ACC112 (cell line): ENCODE measurements at regions not wholly inside any gene's neighbourhood (a gene's known extent, or its start where the extent isn't known, plus 50 kb on each side); places are given as distances from the start of the nearest gene placed in this dataset.

Experiments used
- H2AFZ ChIP-seq: fragments of 200-600 bp; sonication (generic); one replicate; pipeline ENCODE4 v1.6.0; 2017; ENCODE audit warnings: antibody characterized with exemption, low read length; ENCODE audit not compliant: unreplicated experiment
- H3K27ac ChIP-seq: fragments of 200-600 bp; sonication (generic); 2 replicates; pipeline ENCODE4 v1.5.1; 2014; ENCODE audit warnings: low read depth, mild to moderate bottlenecking, antibody characterized with exemption, low read length, moderate library complexity
- H3K27me3 ChIP-seq: fragments of 200-600 bp; sonication (generic); 2 replicates; pipeline ENCODE4 v1.6.1; 2014; ENCODE audit warnings: mild to moderate bottlenecking, antibody characterized with exemption, low read length, moderate library complexity, mixed read lengths; ENCODE audit not compliant: insufficient read depth
- H3K36me3 ChIP-seq: fragments of 200-600 bp; sonication (generic); 2 replicates; pipeline ENCODE4 v1.6.1; 2016; ENCODE audit warnings: mild to moderate bottlenecking, antibody characterized with exemption, low read length, moderate library complexity, mixed read lengths; ENCODE audit not compliant: insufficient read depth
- H3K4me1 ChIP-seq: fragments of 200-600 bp; sonication (generic); one replicate; pipeline ENCODE4 v1.6.1; 2016; ENCODE audit warnings: low read length, mixed read lengths; ENCODE audit not compliant: insufficient read depth, unreplicated experiment, control insufficient read depth
- H3K4me3 ChIP-seq: fragments of 200-600 bp; sonication (generic); 2 replicates; pipeline ENCODE4 v1.5.1; 2014; ENCODE audit warnings: mild to moderate bottlenecking, low read depth, low read length
- H3K79me2 ChIP-seq: fragments of 200-600 bp; sonication (generic); one replicate; pipeline ENCODE4 v1.6.0; 2016; ENCODE audit warnings: low read length; ENCODE audit not compliant: control insufficient read depth, unreplicated experiment, insufficient read depth

DNA sequence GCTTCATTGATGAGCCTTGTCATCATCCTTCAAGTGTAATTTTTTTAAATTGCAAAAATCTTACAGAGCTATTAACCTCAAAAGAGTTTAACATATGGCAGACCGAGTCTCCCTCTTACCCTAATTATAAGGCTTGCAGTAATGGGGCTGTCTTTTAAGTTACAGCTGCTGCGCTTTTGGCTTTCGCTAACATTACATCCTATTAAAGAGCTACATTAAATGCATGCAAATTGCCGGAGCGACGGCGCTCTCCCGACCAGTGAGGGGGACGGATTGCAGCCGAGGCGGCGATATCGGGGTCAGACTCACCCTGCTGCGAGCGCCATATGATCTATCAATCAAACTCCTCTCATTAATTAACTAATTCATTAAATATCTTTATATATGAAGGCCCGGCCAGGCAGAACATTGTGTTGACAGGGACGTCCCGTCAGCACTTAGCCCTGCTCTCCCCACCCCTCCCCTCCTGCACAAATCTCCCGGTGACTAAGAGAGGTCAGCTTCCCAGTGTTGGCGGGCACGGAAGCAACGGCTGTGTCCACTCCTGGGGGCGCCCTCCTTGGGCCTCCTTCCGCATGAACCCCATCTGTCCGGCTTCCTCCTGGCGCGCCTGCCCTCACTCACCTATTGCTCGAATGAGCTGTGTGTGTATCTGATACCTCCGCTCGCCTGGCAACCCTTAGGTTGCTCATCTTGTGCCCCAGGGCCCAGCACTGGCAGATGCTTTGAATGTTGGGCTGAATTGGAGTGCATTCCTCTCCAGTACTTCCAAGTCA lies 156.0 kb upstream of the CADM1 start:
- Histone ChIP-seq H3K27me3 (no peaks in the 10 kb centered on the region), H3K4me1 (no peaks in the 10 kb centered on the region), H3K4me3 (no peak overlapping the region), H3K36me3 (no peaks in the 10 kb centered on the region), H2AFZ (no peak overlapping the region), H3K79me2 (no peaks in the 10 kb centered on the region), H3K27ac (no peak overlapping the region)

DNA sequence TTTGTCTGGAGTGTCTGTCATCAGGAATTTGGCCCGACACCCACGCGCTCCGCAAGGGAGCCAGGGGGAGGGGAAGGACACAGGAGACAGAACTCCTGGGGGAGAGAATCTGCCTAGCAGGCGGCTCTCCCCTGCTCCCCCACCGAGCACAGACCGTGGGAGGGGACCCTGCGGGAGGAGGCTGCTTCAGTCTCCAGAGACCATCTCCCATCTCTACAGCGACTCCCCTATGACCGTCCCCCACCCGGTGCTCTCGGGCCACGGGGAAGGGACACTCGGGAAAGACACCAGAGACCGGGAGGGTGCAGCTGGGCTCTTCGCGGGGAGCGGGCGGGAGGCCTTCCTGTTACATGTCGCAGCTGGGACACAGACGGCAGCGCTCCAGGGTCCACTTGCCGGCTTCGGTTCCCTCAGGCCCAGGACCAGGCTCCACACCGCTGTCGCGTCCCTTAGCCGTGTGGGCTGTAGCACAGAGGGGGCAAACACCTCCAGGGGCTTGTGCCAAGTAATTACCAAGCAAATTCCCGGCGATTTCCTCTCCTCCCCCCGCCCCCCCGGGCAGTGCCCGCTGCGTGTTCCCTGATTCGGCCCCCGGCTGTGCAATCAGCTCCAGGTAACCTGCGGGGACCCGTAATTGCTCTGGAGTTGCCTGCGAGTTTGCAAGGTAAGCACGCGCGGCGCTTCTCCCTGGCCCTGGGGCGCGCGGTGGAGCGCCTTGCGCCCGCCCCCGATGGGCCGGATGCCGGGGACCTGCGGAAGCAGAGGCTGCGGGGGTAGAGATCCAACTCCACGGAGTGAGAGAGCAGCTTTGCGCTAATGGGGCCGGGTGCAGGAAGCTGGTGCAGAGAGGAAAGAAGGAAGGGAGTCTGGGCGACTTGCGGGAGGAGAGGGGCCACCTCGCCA lies 155.1 kb upstream of the CADM1 start:
- Histone ChIP-seq H3K36me3 (no peaks in the 10 kb centered on the region), H3K27me3 (no peaks in the 10 kb centered on the region), H3K4me1 (no peaks in the 10 kb centered on the region), H2AFZ (no peak overlapping the region), H3K79me2 (no peaks in the 10 kb centered on the region), H3K27ac (no peak overlapping the region), H3K4me3 (no peak overlapping the region)

DNA sequence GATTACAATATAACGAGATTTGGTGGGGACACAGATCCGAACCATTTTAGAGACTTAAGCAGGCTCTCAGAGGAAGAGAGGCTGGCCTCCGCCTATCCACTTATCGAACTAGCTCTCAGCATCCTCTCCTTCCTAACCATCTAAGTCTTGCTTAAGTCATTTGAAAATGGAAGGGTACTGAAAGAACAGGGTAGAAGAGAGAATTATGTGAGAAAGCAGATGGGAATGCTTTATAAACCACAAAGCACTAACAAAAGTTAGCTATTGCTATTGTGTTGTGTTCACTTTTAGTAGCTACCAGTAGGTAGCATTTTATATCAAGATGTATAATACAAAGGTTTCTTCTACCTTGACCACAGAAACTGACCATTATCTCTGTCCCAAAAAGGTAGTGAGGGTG lies 153.4 kb upstream of the CADM1 start:
- Histone ChIP-seq H3K27me3 (no peaks in the 10 kb centered on the region), H3K4me1 (no peaks in the 10 kb centered on the region), H3K27ac (no peak overlapping the region), H2AFZ (no peak overlapping the region), H3K36me3 (no peaks in the 10 kb centered on the region), H3K79me2 (no peaks in the 10 kb centered on the region), H3K4me3 (no peak overlapping the region)

DNA sequence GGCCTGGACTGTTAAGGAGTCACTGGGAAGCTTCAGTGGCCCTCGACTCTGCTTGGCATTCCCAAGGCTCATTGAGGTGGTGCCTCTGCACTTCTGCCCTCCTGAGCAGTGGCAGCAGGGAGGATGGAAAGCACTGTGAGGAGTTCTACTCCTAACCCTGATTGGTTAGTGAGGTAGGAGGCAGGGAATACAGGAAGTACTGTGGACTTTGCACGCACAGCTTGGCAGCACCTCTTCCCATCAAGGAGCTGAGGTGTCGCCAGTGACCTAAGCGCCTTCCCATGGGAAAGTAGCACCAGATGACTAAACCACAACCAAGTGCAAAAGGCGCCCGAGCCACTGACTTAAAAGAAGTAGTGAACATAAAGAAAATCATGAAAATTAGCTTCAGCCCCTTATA lies 152.5 kb upstream of the CADM1 start:
- H3K27me3 ChIP-seq = no peaks in the 10 kb centered on the region
- H2AFZ ChIP-seq = no peak overlapping the region
- no peaks in the 10 kb centered on the region for H3K4me1 ChIP-seq
- H3K36me3 ChIP-seq = no peaks in the 10 kb centered on the region
- H3K4me3 ChIP-seq = no peak overlapping the region
- no peaks in the 10 kb centered on the region for H3K79me2 ChIP-seq
- H3K27ac ChIP-seq = no peak overlapping the region

DNA sequence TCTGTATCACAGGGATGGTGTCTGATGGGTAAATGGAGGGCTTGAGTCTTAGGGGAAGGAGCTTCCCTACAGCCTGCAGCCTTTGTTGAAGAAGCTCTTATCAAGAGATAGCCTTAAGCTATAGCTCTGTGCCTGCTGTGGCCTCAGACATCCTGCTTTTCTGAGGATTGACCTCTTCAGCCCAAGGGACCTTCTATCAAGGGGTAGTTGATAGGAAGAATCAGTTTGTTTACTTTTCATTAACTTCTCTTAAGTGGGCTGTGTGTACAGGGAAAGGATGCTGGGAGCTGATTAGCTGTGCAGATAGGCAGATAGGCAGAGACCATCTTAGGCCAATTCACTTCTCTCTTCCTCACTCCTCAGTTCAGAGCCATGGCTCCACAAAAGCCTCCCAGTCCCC lies 151.8 kb upstream of the CADM1 start:
- no peak overlapping the region for H3K4me3 ChIP-seq
- no peak overlapping the region for H3K27ac ChIP-seq
- H3K4me1 ChIP-seq = no peaks in the 10 kb centered on the region
- no peaks in the 10 kb centered on the region for H3K79me2 ChIP-seq
- no peaks in the 10 kb centered on the region for H3K27me3 ChIP-seq
- no peak overlapping the region for H2AFZ ChIP-seq
- no peaks in the 10 kb centered on the region for H3K36me3 ChIP-seq

DNA sequence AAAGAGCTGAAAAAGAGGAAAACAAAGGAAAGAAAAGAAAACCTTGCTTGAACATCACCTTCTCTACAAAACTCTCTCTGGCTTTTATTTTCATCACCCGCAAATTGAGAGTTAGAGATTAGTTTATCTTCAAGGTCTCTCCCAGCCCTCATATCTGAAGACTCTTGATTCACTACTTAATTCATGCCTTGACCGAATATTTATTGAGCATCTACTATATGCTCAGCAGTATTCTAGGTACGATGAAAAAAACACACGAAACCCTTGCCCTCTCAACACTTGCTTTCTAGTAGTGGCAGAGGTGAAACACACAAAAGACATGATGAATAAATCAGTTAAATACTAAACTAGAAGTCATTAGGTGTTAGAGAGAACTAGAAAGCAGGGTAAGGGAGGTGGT lies 150.6 kb upstream of the CADM1 start:
- Histone ChIP-seq H3K79me2 (no peaks in the 10 kb centered on the region), H3K36me3 (no peaks in the 10 kb centered on the region), H2AFZ (no peak overlapping the region), H3K4me1 (no peaks in the 10 kb centered on the region), H3K27ac (no peak overlapping the region), H3K4me3 (no peak overlapping the region), H3K27me3 (no peaks in the 10 kb centered on the region)

DNA sequence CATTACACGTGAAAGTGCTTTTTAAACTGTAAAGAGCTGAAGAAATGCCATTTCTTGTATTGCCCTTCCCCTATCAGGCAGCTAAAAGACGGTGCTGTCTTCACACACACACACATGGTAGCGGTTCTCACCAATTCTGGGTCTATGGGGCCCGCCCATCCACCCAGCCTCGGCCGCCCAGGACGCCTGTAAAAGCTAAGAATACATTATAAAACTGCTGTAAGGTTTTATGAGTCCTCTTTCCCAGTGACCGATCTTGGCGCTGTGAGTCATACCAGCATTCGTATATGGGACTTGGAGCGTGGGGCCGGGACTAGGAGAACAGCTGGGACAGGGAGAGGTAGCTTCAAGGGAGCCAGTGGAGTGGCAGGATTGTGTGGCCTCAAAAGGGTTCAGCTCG lies 149.7 kb upstream of the CADM1 start:
- Histone ChIP-seq H3K4me3 (no peak overlapping the region), H3K27me3 (no peaks in the 10 kb centered on the region), H3K4me1 (no peaks in the 10 kb centered on the region), H2AFZ (no peak overlapping the region), H3K27ac (no peak overlapping the region), H3K36me3 (no peaks in the 10 kb centered on the region), H3K79me2 (no peaks in the 10 kb centered on the region)

DNA sequence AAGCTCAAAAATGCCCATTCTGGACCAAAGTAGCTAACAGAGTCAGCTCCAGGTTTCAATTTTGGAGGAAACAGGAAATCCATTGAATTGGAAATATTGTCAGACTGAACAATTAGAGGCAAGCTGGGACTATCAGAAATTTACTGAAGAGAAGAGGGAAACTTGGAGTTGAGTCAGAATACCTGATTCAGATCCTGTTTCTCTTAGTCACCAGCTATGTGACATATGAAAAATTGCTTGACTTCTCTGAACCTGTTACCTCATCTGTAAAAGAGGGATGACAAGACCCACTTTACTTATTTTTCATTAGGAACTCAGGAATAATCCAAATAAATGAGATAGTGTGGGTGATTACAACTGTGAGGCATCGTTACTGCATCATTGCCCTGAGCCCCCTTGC lies 148.9 kb upstream of the CADM1 start:
- Histone ChIP-seq H3K79me2 (no peaks in the 10 kb centered on the region), H3K27me3 (no peaks in the 10 kb centered on the region), H3K4me1 (no peaks in the 10 kb centered on the region), H3K27ac (no peak overlapping the region), H3K36me3 (no peaks in the 10 kb centered on the region), H3K4me3 (no peak overlapping the region), H2AFZ (no peak overlapping the region)

DNA sequence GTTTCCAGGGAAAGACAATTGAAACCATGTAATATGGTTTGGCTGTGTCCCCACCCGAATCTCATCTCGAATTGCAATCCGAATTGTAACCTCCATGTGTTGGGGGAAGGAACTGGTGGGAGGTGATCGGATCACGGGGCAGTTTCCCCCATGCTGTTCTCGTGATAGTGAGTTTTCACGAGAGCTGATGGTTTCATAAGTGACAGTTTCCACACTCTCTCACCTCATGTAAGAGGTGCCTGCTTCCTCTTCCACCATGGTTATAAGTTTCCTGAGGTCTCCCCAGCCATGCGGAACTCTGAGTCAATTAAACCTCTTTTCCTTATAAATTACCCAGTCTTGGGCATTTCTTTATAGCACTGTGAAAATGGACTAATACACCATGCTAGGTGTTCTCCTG lies 148.3 kb upstream of the CADM1 start:
- Histone ChIP-seq H3K79me2 (no peaks in the 10 kb centered on the region), H3K36me3 (no peaks in the 10 kb centered on the region), H3K27ac (no peak overlapping the region), H3K4me1 (no peaks in the 10 kb centered on the region), H3K27me3 (no peaks in the 10 kb centered on the region), H3K4me3 (no peak overlapping the region), H2AFZ (no peak overlapping the region)

DNA sequence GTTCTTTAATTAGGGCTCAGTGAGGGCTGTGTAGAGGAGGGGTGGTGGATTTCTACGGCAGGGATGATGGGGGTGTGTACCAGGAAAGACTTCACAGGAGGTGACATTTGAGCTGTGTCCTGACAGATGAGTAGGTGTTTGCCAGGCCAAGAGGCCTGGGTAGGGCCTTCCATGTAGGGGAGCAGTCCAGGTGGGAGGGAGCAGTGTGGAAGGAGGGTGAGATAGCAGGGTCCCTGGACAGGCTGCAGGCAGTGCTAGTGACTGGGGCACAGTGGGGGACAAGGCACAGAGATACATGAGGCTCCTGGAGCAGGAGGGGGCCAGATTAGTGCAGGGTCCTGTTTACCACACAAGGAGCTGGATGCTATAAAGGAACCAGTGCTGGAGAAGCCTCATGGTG lies 147.9 kb upstream of the CADM1 start:
- Histone ChIP-seq H3K36me3 (no peaks in the 10 kb centered on the region), H3K27me3 (no peaks in the 10 kb centered on the region), H2AFZ (no peak overlapping the region), H3K4me1 (no peaks in the 10 kb centered on the region), H3K4me3 (no peak overlapping the region), H3K79me2 (no peaks in the 10 kb centered on the region), H3K27ac (no peak overlapping the region)

DNA sequence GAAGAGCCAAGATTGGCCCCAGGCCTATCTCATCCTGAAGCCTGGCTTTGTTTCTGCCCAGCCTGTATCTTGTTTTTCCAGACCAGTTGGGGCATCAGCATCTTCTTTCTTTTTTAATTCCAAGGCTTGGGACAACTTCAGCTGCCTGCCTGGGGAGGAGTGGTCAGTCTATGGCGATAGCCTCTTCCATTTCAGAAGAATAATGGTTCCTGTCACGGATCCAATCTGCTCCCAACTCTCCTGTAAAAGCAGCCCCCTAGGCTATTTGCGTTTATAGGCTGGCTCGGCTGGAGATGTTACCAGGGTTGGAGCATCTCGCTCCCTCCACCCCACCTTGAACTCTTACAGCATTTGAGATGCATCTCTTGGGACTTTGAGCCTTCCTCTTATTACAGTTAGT lies 145.2 kb upstream of the CADM1 start:
- no peaks in the 10 kb centered on the region for H3K79me2 ChIP-seq
- no peak overlapping the region for H2AFZ ChIP-seq
- H3K4me3 ChIP-seq = no peak overlapping the region
- H3K27me3 ChIP-seq = no peaks in the 10 kb centered on the region
- no peak overlapping the region for H3K27ac ChIP-seq
- no peaks in the 10 kb centered on the region for H3K4me1 ChIP-seq
- no peaks in the 10 kb centered on the region for H3K36me3 ChIP-seq
